HUES6 (cell line): ENCODE measurements at regions not wholly inside any gene's neighbourhood (a gene's known extent, or its start where the extent isn't known, plus 50 kb on each side); places are given as distances from the start of the nearest gene placed in this dataset.

Experiments used
- H3K27ac ChIP-seq: 2 replicates; pipeline ENCODE4 v1.7.0; 2013; ENCODE audit warnings: low read depth, mild to moderate bottlenecking, low read length, inconsistent platforms
- H3K27me3 ChIP-seq: 2 replicates; pipeline ENCODE4 v1.6.1; 2013; ENCODE audit warnings: low read length; ENCODE audit not compliant: control insufficient read depth, insufficient read depth
- H3K36me3 ChIP-seq: 2 replicates; pipeline ENCODE4 v1.6.1; 2013; ENCODE audit warnings: low read length; ENCODE audit not compliant: control insufficient read depth, insufficient read depth
- H3K4me1 ChIP-seq: 2 replicates; pipeline ENCODE4 v1.6.1; 2013; ENCODE audit warnings: low read length; ENCODE audit not compliant: control insufficient read depth, insufficient read depth
- H3K4me3 ChIP-seq: 2 replicates; pipeline ENCODE4 v1.5.1; 2013; ENCODE audit warnings: low read depth, low read length
- H3K9ac ChIP-seq: one replicate; pipeline ENCODE4 v1.6.1; 2013; ENCODE audit warnings: mild to moderate bottlenecking, low read length
- H3K9me3 ChIP-seq: 2 replicates; pipeline ENCODE4 v1.6.1; 2013; ENCODE audit warnings: low read depth, low read length; ENCODE audit not compliant: control insufficient read depth, insufficient read depth

DNA sequence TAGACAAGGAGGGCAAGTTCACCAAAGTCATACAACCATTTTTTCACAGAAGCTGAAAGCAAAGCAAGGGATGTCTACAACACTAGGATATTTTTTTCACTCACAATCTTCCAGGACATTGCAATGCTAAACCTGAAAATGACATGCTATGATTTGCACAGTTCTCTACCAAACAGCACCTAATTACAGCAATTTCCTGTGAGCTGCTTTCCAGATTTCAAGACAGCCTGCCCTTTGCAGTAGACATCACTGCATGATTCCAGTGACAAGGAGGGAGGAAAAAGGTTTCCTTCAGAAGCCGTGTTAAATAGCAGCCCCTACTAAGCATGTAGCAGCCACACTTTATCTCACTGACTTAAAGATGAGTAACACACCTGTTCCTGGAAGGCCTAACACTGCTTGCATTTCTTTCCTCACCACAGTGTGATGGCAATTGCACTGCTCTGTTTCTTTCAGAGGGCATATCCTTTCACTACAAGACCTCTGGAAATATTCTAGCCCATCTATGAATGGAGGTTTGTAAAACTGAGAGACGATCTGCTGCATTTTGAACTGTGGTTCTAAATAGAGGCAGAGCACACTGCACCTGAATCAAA is 97.1 kb downstream of the DUSP10 start:
- Histone ChIP-seq H3K9ac (no peak overlapping the region), H3K9me3 (0 out of 2 replicates have a peak, but pooled peaks cover 5% of the 10 kb centered on the region), H3K36me3 (no peaks in the 10 kb centered on the region), H3K4me1 (peaks cover 12% of the 10 kb centered on the region), H3K27me3 (no peaks in the 10 kb centered on the region), H3K4me3 (no peak overlapping the region), H3K27ac (no peak overlapping the region)

DNA sequence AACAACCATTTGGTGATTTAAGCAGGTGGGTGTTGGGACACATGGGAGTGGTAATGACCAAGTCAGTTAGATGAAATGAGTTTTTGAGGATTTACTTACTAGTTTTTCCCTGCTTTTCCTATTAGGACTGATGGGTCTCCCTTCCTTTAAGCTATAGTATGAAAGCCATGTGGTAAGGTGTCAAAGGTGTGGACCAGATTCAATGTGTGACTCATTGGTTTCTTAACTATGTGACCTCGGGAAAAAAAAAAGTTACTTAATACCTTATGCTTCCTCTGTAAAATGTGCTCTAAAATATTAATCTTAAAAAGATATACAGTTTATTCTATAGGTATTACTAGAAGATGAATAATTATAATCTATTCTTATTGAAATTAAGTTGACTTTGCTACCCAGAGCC is 93.7 kb downstream of the DUSP10 start:
- H3K4me1 ChIP-seq: peaks cover 12% of the 10 kb centered on the region
- no peak overlapping the region for H3K9ac ChIP-seq
- no peaks in the 10 kb centered on the region for H3K27me3 ChIP-seq
- H3K27ac ChIP-seq: no peak overlapping the region
- 0 out of 2 replicates have a peak, but pooled peaks cover 5% of the 10 kb centered on the region for H3K9me3 ChIP-seq
- H3K4me3 ChIP-seq: no peak overlapping the region
- no peaks in the 10 kb centered on the region for H3K36me3 ChIP-seq
